Mucosa of descending colon (tissue), 3 donors: ENCODE measurements at regions not wholly inside any gene's neighbourhood (a gene's known extent, or its start where the extent isn't known, plus 50 kb on each side); places are given as distances from the start of the nearest gene placed in this dataset.

ENCODE experiments used
- ATAC-seq: fragments of 200-7000 bp; cut with Tn5 transposase; one replicate; pipeline ENCODE4 v1.9.1; 2020; ENCODE audit warnings: mild to moderate bottlenecking, moderate library complexity
- DNase-seq, 3 donors: peaks; one replicate each; pipeline ENCODE4 v3.0.0-alpha.2; 2020
- H3K36me3 ChIP-seq: fragments of 200-600 bp; one replicate; pipeline ENCODE4 v1.8.0; 2021; ENCODE audit warnings: low read depth, mild to moderate bottlenecking
- H3K4me1 ChIP-seq: fragments of 200-600 bp; one replicate; pipeline ENCODE4 v1.8.0; 2021; ENCODE audit warnings: low read depth, mild to moderate bottlenecking
- H3K4me3 ChIP-seq: fragments of 200-600 bp; one replicate; pipeline ENCODE4 v1.8.0; 2021; ENCODE audit warnings: mild to moderate bottlenecking
- H3K9me3 ChIP-seq: fragments of 200-600 bp; one replicate; pipeline ENCODE4 v1.8.0; 2021; ENCODE audit warnings: mild to moderate bottlenecking
- CTCF ChIP-seq: fragments of 200-600 bp; IDR thresholded peaks from one replicate; pipeline ENCODE4 v1.8.0; 2022; ENCODE audit warnings: antibody characterized with exemption, mild to moderate bottlenecking
- intact Hi-C, 2 donors: fragments of 100-400 bp; cut with DNase I in 1 of 2; cut with micrococcal nuclease in 1 of 2; formaldehyde crosslinking; loops; one replicate each; pipeline versions ENCODE4 v1.11.0 to v1.11.1; 2022; cut with DNase I, micrococcal nuclease
- donor health status: DM: no; HTN: no; CAD: no; lungs with moderate emphysema.
- donor health status: DM: no; HTN: no; CAD: no.
- donor health status: DM: no; HTN: yes; CAD: no.

- Histone ChIP-seq H3K9me3 (no peaks in the 10 kb centered on the region), H3K4me1 (no peaks in the 10 kb centered on the region), H3K36me3 (no peaks in the 10 kb centered on the region), H3K4me3 (no peak overlapping the region)
- no peak for DNase-seq
- intact Hi-C loops = no loop called here
- TF ChIP-seq CTCF = no peak
- ATAC-seq = no peak
Measured at GRCh38 chr3:81040107-81040506, 721.3 kb downstream of the GBE1 start.

- ATAC-seq (no peak), DNase-seq (no peak)
- no peaks in the 10 kb centered on the region for H3K36me3 ChIP-seq
- no peak overlapping the region for H3K4me3 ChIP-seq
- no peaks in the 10 kb centered on the region for H3K9me3 ChIP-seq
- TF ChIP-seq CTCF = no peak
- intact Hi-C loops = no loop called here
- H3K4me1 ChIP-seq = no peaks in the 10 kb centered on the region
Measured at GRCh38 chr3:81033684-81034083, 727.8 kb downstream of the GBE1 start.

GRCh38 chr3:81033185-81033584, 728.3 kb downstream of the GBE1 start:
- no peak for ATAC-seq
- no peaks in the 10 kb centered on the region for H3K36me3 ChIP-seq

GRCh38 chr3:81029861-81030260, 731.6 kb downstream of the GBE1 start:
- H3K36me3 ChIP-seq = no peaks in the 10 kb centered on the region
- DNase-seq (no peak), ATAC-seq (no peak)
- TF ChIP-seq CTCF = no peak
- no peaks in the 10 kb centered on the region for H3K9me3 ChIP-seq
- intact Hi-C loops = no loop called here
- no peak overlapping the region for H3K4me3 ChIP-seq
- no peaks in the 10 kb centered on the region for H3K4me1 ChIP-seq

More at GRCh38 chr3:81033185-81033584, 728.3 kb downstream of the GBE1 start:
- TF ChIP-seq CTCF = no peak
- H3K4me3 ChIP-seq = no peak overlapping the region
- no peak for DNase-seq
- no peaks in the 10 kb centered on the region for H3K4me1 ChIP-seq
- intact Hi-C loops = no loop called here
- H3K9me3 ChIP-seq = no peaks in the 10 kb centered on the region

GRCh38 chr3:81027344-81027743, 734.1 kb downstream of the GBE1 start:
- no peaks in the 10 kb centered on the region for H3K4me1 ChIP-seq
- no peak for TF ChIP-seq CTCF
- no peak overlapping the region for H3K4me3 ChIP-seq
- intact Hi-C loops = no loop called here
- no peak for DNase-seq
- no peak for ATAC-seq
- no peaks in the 10 kb centered on the region for H3K36me3 ChIP-seq
- no peaks in the 10 kb centered on the region for H3K9me3 ChIP-seq

GRCh38 chr3:81024560-81024959, 736.9 kb downstream of the GBE1 start:
- DNase-seq = no peak
- no peak for TF ChIP-seq CTCF
- H3K4me1 ChIP-seq = no peaks in the 10 kb centered on the region
- H3K36me3 ChIP-seq = no peaks in the 10 kb centered on the region
- intact Hi-C loops = no loop called here
- no peak overlapping the region for H3K4me3 ChIP-seq
- no peak for ATAC-seq
- no peaks in the 10 kb centered on the region for H3K9me3 ChIP-seq
